ENCODE measurements at regions not wholly inside any gene's neighbourhood (a gene's known extent, or its start where the extent isn't known, plus 50 kb on each side); places are given as distances from the start of the nearest gene placed in this dataset.

DNA sequence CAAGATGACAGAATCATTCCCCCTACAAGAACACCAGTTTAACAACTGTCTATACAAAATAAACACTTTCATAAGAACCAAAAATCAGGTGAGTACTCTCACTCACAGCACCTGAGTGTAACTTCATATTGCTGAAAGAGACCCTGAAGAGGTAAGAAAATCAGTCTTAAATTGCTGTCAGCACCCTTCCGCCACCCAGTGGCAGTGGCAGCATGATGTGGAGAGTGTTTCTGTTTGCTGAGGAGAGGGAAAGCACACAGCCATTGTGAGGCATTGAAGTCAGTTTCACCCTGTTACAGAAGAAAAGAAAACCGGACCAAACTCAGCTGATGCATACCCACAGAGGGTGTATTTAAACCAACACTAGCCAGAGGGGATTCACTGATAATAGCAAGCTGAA, 1240.8 kb upstream of the CRIM1 start:
- TF ChIP-seq, protein P1, sequence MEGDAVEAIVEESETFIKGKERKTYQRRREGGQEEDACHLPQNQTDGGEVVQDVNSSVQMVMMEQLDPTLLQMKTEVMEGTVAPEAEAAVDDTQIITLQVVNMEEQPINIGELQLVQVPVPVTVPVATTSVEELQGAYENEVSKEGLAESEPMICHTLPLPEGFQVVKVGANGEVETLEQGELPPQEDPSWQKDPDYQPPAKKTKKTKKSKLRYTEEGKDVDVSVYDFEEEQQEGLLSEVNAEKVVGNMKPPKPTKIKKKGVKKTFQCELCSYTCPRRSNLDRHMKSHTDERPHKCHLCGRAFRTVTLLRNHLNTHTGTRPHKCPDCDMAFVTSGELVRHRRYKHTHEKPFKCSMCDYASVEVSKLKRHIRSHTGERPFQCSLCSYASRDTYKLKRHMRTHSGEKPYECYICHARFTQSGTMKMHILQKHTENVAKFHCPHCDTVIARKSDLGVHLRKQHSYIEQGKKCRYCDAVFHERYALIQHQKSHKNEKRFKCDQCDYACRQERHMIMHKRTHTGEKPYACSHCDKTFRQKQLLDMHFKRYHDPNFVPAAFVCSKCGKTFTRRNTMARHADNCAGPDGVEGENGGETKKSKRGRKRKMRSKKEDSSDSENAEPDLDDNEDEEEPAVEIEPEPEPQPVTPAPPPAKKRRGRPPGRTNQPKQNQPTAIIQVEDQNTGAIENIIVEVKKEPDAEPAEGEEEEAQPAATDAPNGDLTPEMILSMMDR (conservative IDR thresholded peaks at IDR 0.05; ENCODE audit: low read length): no peak
- no peak for TF ChIP-seq EZH2phosphoT487 (IDR thresholded peaks at IDR 0.05; ENCODE audit: borderline replicate concordance)
